NCI-H1092 (cell line): ENCODE measurements at regions not wholly inside any gene's neighbourhood (a gene's known extent, or its start where the extent isn't known, plus 50 kb on each side); places are given as distances from the start of the nearest gene placed in this dataset.

Source experiments
- DNase-seq: peaks from one replicate; lab custom pipeline; 2025; lab: John Stamatoyannopoulos, UW

- no peak for DNase-seq
Measured at GRCh38 chr22:22744412-22745224, 100.2 kb downstream of the GGTLC2 start.

- DNase-seq: no peak
Measured at GRCh38 chr22:22745225-22746060, 101.0 kb downstream of the GGTLC2 start.

GRCh38 chr22:22746061-22746962 lies 101.9 kb downstream of the GGTLC2 start:
- no peak for DNase-seq

GRCh38 chr22:22746963-22747933 lies 102.8 kb downstream of the GGTLC2 start:
- DNase-seq: no peak

GRCh38 chr22:22748297-22748743 lies 103.9 kb downstream of the GGTLC2 start:
- DNase-seq: no peak

GRCh38 chr22:22748756-22749155 lies 104.3 kb downstream of the GGTLC2 start:
- DNase-seq: no peak

GRCh38 chr22:22749167-22749758 lies 104.8 kb downstream of the GGTLC2 start:
- DNase-seq: no peak

GRCh38 chr22:22750335-22751042 lies 106.1 kb downstream of the GGTLC2 start:
- no peak for DNase-seq

- DNase-seq: no peak
Measured at GRCh38 chr22:22751043-22751603, 106.7 kb downstream of the GGTLC2 start.

GRCh38 chr22:22752199-22752555 lies 107.8 kb downstream of the GGTLC2 start:
- DNase-seq: no peak

- DNase-seq: no peak
Measured at GRCh38 chr22:22752556-22753477, 108.4 kb downstream of the GGTLC2 start.

GRCh38 chr22:22753526-22754267 lies 109.3 kb downstream of the GGTLC2 start:
- no peak for DNase-seq

GRCh38 chr22:22754268-22754657 lies 109.8 kb downstream of the GGTLC2 start:
- DNase-seq: no peak

- no peak for DNase-seq
Measured at GRCh38 chr22:22754961-22755777, 110.8 kb downstream of the GGTLC2 start.

GRCh38 chr22:22755778-22756100 lies 111.3 kb downstream of the GGTLC2 start:
- DNase-seq: no peak

- no peak for DNase-seq
Measured at GRCh38 chr22:22756109-22756508, 111.7 kb downstream of the GGTLC2 start.
